Upper lobe of left lung (tissue), 4 donors: ENCODE measurements at regions not wholly inside any gene's neighbourhood (a gene's known extent, or its start where the extent isn't known, plus 50 kb on each side); places are given as distances from the start of the nearest gene placed in this dataset.

ENCODE experiments used
- CTCF ChIP-seq, 6 experiments: fragments of 450-650 bp in 4 of 6; fragments of 200-600 bp in 2 of 6; sonication (generic) in 2 of 6; IDR thresholded peaks; one replicate each; pipeline ENCODE4 v1.5.1; 2016 to 2019; ENCODE audit warnings: antibody characterized with exemption in 6 of 6
- EP300 ChIP-seq, 4 donors: sonication (generic); formaldehyde crosslinking; IDR thresholded peaks; one replicate each; pipeline ENCODE4 v1.5.1; 2017; ENCODE audit warnings: antibody characterized with exemption in 4 of 4, control low read depth in 2 of 4
- POLR2A ChIP-seq, 4 donors: fragments of 450-650 bp; IDR thresholded peaks; one replicate each; pipeline ENCODE4 v1.5.1; 2016 to 2017; ENCODE audit warnings: antibody characterized with exemption in 4 of 4, mild to moderate bottlenecking in 2 of 4
- POLR2AphosphoS5 ChIP-seq, 2 donors: sonication (generic); formaldehyde crosslinking; IDR thresholded peaks; one replicate each; pipeline ENCODE4 v1.5.1; 2017; ENCODE audit warnings: antibody characterized with exemption in 2 of 2

GRCh38 chr5:101035425-101035824 lies 132.3 kb upstream of the ST8SIA4 start:
- TF ChIP-seq CTCF (IDR thresholded peaks at IDR 0.05) (no peak), POLR2A (IDR thresholded peaks at IDR 0.05) (no peak), EP300 (IDR thresholded peaks at IDR 0.05) (no peak), POLR2AphosphoS5 (IDR thresholded peaks at IDR 0.05) (no peak)
